NCI-H2171 treated with DMSO at 0.1 percent for 48 hours (cell line): ENCODE measurements at regions not wholly inside any gene's neighbourhood (a gene's known extent, or its start where the extent isn't known, plus 50 kb on each side); places are given as distances from the start of the nearest gene placed in this dataset.

Experiments used
- DNase-seq: peaks from one replicate; lab custom pipeline; 2025; lab: John Stamatoyannopoulos, UW

GRCh38 chr6:135722190-135722589 lies 129.3 kb upstream of the PDE7B start:
- no peak for DNase-seq

GRCh38 chr6:135722679-135723078 lies 128.8 kb upstream of the PDE7B start:
- DNase-seq: no peak

GRCh38 chr6:135728589-135728988 lies 122.9 kb upstream of the PDE7B start:
- no peak for DNase-seq

GRCh38 chr6:135731116-135731515 lies 120.4 kb upstream of the PDE7B start:
- no peak for DNase-seq

- peak; percentile 3 for DNase-seq
These were observed 115.2 kb upstream of the PDE7B start for GRCh38 chr6:135736351-135736750.

GRCh38 chr6:135738636-135739035 lies 112.9 kb upstream of the PDE7B start:
- no peak for DNase-seq

- no peak for DNase-seq
These were observed 112.2 kb upstream of the PDE7B start for GRCh38 chr6:135739288-135739687.

GRCh38 chr6:135740580-135740979 lies 110.9 kb upstream of the PDE7B start:
- DNase-seq: no peak

- no peak for DNase-seq
These were observed 108.0 kb upstream of the PDE7B start for GRCh38 chr6:135743476-135743875.

GRCh38 chr6:135748189-135748588 lies 103.3 kb upstream of the PDE7B start:
- no peak for DNase-seq

GRCh38 chr6:135750081-135750480 lies 101.4 kb upstream of the PDE7B start:
- no peak for DNase-seq

- DNase-seq: no peak
These were observed 98.3 kb upstream of the PDE7B start for GRCh38 chr6:135753196-135753595.

- no peak for DNase-seq
These were observed 91.7 kb upstream of the PDE7B start for GRCh38 chr6:135759831-135760230.

- no peak for DNase-seq
These were observed 77.5 kb upstream of the PDE7B start for GRCh38 chr6:135774006-135774405.

- no peak for DNase-seq
These were observed 72.3 kb upstream of the PDE7B start for GRCh38 chr6:135779213-135779612.

- DNase-seq: no peak
These were observed 71.2 kb upstream of the PDE7B start for GRCh38 chr6:135780326-135780725.

GRCh38 chr6:135782546-135782945 lies 69.0 kb upstream of the PDE7B start:
- no peak for DNase-seq

- DNase-seq: no peak
These were observed 67.0 kb upstream of the PDE7B start for GRCh38 chr6:135784507-135784906.

GRCh38 chr6:135789375-135790050 lies 62.0 kb upstream of the PDE7B start:
- DNase-seq: no peak

- no peak for DNase-seq
These were observed 60.1 kb upstream of the PDE7B start for GRCh38 chr6:135791441-135791840.

- no peak for DNase-seq
These were observed 54.7 kb upstream of the PDE7B start for GRCh38 chr6:135796643-135797305.

- no peak for DNase-seq
These were observed 54.1 kb upstream of the PDE7B start for GRCh38 chr6:135797361-135797760.

- no peak for DNase-seq
These were observed 52.6 kb upstream of the PDE7B start for GRCh38 chr6:135798751-135799515.
